ENCODE measurements at regions not wholly inside any gene's neighbourhood (a gene's known extent, or its start where the extent isn't known, plus 50 kb on each side); places are given as distances from the start of the nearest gene placed in this dataset.

DNA sequence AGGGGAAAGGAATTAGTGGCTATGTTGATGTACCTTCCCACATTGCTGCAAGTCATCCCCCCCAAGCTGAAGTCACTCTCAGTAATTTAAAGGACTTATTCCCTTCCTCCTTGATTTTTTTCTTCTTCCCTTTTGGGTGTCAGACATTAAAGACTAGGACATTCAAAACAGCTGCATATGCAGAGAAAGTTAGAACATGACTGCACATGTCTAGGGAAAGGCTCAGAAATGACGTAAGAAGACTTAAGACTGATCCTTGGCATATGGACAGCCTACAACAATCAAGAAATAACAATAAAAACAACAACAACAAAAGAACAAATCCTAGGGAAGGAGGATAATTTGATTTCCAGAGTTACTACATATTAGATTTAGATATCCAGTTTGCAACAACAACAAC is 997.5 kb downstream of the TLE4 start:
- no peaks in the 10 kb centered on the region for H3K9me3 ChIP-seq (replicated peaks; ENCODE audit: insufficient read depth, low read length)
- no peaks in the 10 kb centered on the region for H3K4me1 ChIP-seq (ENCODE audit: low read length)
- H3K4me2 ChIP-seq (ENCODE audit: low read depth, low read length): no peak overlapping the region
- H3K27ac ChIP-seq (ENCODE audit: low read length): no peak overlapping the region
- TF ChIP-seq EZH2 (optimal IDR thresholded peaks at IDR 0.05; ENCODE audit: low read depth, low read length): no peak
- H4K20me1 ChIP-seq (ENCODE audit: insufficient read depth, low read length): no peaks in the 10 kb centered on the region
- no peaks in the 10 kb centered on the region for H3K36me3 ChIP-seq (replicated peaks; ENCODE audit: insufficient read depth, low read length)
- no peak overlapping the region for H2AFZ ChIP-seq (ENCODE audit: low read length)
- H3K4me3 ChIP-seq (ENCODE audit: low read length): no peak overlapping the region
- no peaks in the 10 kb centered on the region for H3K9me2 ChIP-seq (replicated peaks; ENCODE audit: insufficient read depth, low read length)
- H3K9ac ChIP-seq (ENCODE audit: low read length): no peak overlapping the region
- no peak for DNase-seq
- no peaks in the 10 kb centered on the region for H3F3A ChIP-seq (ENCODE audit: insufficient read depth, low read length)
- H3K27me3 ChIP-seq (replicated peaks; ENCODE audit: insufficient read depth, low read length): no peaks in the 10 kb centered on the region
- no peaks in the 10 kb centered on the region for H3K79me2 ChIP-seq (ENCODE audit: low read length)

DNA sequence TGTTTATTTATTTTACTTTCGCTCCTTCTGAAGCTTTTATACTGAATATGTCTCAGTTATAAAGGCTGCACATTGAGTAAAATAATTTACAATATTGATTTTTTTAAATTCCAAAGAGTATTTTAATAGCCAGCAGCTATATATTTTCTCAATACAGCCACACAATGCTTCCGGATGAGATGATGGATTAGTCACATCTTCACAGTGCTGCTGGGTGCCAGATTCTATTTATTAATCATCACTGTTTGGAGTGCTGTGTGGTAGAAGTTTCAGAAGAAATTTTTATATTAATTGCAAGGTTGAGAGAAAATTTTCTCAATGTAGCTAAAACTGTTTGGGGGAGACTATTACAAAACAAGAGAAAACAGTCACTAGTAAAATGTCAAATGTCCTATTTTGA is 989.8 kb downstream of the TLE4 start:
- no peak for DNase-seq
- H3K9me2 ChIP-seq (replicated peaks; ENCODE audit: insufficient read depth, low read length): no peaks in the 10 kb centered on the region
- TF ChIP-seq EZH2 (optimal IDR thresholded peaks at IDR 0.05; ENCODE audit: low read depth, low read length): no peak
- TF ChIP-seq, protein P1, sequence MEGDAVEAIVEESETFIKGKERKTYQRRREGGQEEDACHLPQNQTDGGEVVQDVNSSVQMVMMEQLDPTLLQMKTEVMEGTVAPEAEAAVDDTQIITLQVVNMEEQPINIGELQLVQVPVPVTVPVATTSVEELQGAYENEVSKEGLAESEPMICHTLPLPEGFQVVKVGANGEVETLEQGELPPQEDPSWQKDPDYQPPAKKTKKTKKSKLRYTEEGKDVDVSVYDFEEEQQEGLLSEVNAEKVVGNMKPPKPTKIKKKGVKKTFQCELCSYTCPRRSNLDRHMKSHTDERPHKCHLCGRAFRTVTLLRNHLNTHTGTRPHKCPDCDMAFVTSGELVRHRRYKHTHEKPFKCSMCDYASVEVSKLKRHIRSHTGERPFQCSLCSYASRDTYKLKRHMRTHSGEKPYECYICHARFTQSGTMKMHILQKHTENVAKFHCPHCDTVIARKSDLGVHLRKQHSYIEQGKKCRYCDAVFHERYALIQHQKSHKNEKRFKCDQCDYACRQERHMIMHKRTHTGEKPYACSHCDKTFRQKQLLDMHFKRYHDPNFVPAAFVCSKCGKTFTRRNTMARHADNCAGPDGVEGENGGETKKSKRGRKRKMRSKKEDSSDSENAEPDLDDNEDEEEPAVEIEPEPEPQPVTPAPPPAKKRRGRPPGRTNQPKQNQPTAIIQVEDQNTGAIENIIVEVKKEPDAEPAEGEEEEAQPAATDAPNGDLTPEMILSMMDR (IDR thresholded peaks at IDR 0.05; ENCODE audit: low read length): no peak
- TF ChIP-seq EZH2phosphoT487 (IDR thresholded peaks at IDR 0.05; ENCODE audit: low read length): no peak
- H4K20me1 ChIP-seq (ENCODE audit: insufficient read depth, low read length): no peaks in the 10 kb centered on the region
- no peak overlapping the region for H3K4me2 ChIP-seq (ENCODE audit: low read depth, low read length)
- no peaks in the 10 kb centered on the region for H3K27me3 ChIP-seq (replicated peaks; ENCODE audit: insufficient read depth, low read length)
- H3K9me3 ChIP-seq (replicated peaks; ENCODE audit: insufficient read depth, low read length): no peaks in the 10 kb centered on the region
- H3K9ac ChIP-seq (ENCODE audit: low read length): no peak overlapping the region
- no peaks in the 10 kb centered on the region for H3K36me3 ChIP-seq (replicated peaks; ENCODE audit: insufficient read depth, low read length)
- H3K4me1 ChIP-seq (ENCODE audit: low read length): no peaks in the 10 kb centered on the region
- H3K27ac ChIP-seq (ENCODE audit: low read length): no peak overlapping the region
- H3F3A ChIP-seq (ENCODE audit: insufficient read depth, low read length): no peaks in the 10 kb centered on the region
- H2AFZ ChIP-seq (ENCODE audit: low read length): no peak overlapping the region
- no peak overlapping the region for H3K4me3 ChIP-seq (ENCODE audit: low read length)
- no peaks in the 10 kb centered on the region for H3K79me2 ChIP-seq (ENCODE audit: low read length)

DNA sequence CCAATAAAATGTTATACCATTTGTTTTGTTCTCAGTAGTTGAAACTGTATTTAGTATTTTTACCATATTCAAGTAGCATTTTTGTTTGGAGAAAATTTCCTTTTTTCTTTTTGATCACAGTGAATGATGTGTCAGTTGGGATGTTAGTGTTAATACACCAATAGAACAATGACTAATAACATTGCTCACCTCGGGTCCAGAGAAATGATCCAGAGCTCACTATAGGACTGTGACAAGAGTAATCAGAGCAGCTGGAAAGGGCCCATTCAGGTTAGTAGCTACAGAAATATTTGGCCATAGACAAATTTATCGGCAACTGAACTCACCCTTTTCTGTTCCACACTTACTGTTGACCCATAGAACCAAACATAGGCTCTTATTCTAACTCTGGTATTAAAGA is 989.2 kb downstream of the TLE4 start:
- H3F3A ChIP-seq (ENCODE audit: insufficient read depth, low read length): no peaks in the 10 kb centered on the region
- no peak overlapping the region for H3K27ac ChIP-seq (ENCODE audit: low read length)
- no peaks in the 10 kb centered on the region for H3K9me3 ChIP-seq (replicated peaks; ENCODE audit: insufficient read depth, low read length)
- H4K20me1 ChIP-seq (ENCODE audit: insufficient read depth, low read length): no peaks in the 10 kb centered on the region
- no peaks in the 10 kb centered on the region for H3K9me2 ChIP-seq (replicated peaks; ENCODE audit: insufficient read depth, low read length)
- no peak overlapping the region for H3K4me2 ChIP-seq (ENCODE audit: low read depth, low read length)
- H3K4me1 ChIP-seq (ENCODE audit: low read length): no peaks in the 10 kb centered on the region
- H3K79me2 ChIP-seq (ENCODE audit: low read length): no peaks in the 10 kb centered on the region
- H2AFZ ChIP-seq (ENCODE audit: low read length): no peak overlapping the region
- no peak overlapping the region for H3K4me3 ChIP-seq (ENCODE audit: low read length)
- no peaks in the 10 kb centered on the region for H3K36me3 ChIP-seq (replicated peaks; ENCODE audit: insufficient read depth, low read length)
- TF ChIP-seq, protein P1 (IDR thresholded peaks at IDR 0.05; ENCODE audit: low read length): no peak
- TF ChIP-seq EZH2phosphoT487 (IDR thresholded peaks at IDR 0.05; ENCODE audit: low read length) (no peak), EZH2 (optimal IDR thresholded peaks at IDR 0.05; ENCODE audit: low read depth, low read length) (no peak)
- DNase-seq: no peak
- H3K9ac ChIP-seq (ENCODE audit: low read length): no peak overlapping the region
- no peaks in the 10 kb centered on the region for H3K27me3 ChIP-seq (replicated peaks; ENCODE audit: insufficient read depth, low read length)

DNA sequence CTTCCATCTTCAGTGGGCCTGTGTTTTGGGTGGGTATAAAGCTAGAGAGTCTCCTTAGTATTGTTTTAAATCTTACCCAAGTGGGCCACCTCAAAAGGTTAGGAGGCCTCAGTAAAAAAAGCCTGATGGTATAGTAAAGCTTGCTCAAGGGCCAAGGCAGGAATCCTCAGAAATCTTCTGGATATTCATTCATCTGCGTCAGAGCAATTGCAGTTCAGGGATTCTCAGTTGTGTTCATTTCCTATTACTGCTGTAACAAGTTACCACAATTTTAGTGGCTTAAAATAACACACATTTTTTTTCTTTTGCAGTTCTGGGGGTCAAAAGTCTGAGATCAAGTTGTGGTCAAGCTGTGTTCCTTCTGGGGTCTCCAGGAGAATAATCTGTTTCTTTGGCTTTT is 985.5 kb downstream of the TLE4 start:
- H3F3A ChIP-seq (ENCODE audit: insufficient read depth, low read length): no peaks in the 10 kb centered on the region
- H2AFZ ChIP-seq (ENCODE audit: low read length): no peak overlapping the region
- no peaks in the 10 kb centered on the region for H3K9me3 ChIP-seq (replicated peaks; ENCODE audit: insufficient read depth, low read length)
- no peak for DNase-seq
- no peaks in the 10 kb centered on the region for H3K27me3 ChIP-seq (replicated peaks; ENCODE audit: insufficient read depth, low read length)
- H3K27ac ChIP-seq (ENCODE audit: low read length): no peak overlapping the region
- no peaks in the 10 kb centered on the region for H3K4me1 ChIP-seq (ENCODE audit: low read length)
- H3K9me2 ChIP-seq (replicated peaks; ENCODE audit: insufficient read depth, low read length): no peaks in the 10 kb centered on the region
- no peaks in the 10 kb centered on the region for H4K20me1 ChIP-seq (ENCODE audit: insufficient read depth, low read length)
- no peak for TF ChIP-seq EZH2phosphoT487 (IDR thresholded peaks at IDR 0.05; ENCODE audit: low read length)
- TF ChIP-seq, protein P1 (IDR thresholded peaks at IDR 0.05; ENCODE audit: low read length): no peak
- no peak for TF ChIP-seq EZH2 (optimal IDR thresholded peaks at IDR 0.05; ENCODE audit: low read depth, low read length)
- H3K36me3 ChIP-seq (replicated peaks; ENCODE audit: insufficient read depth, low read length): no peaks in the 10 kb centered on the region
- H3K9ac ChIP-seq (ENCODE audit: low read length): no peak overlapping the region
- H3K4me3 ChIP-seq (ENCODE audit: low read length): no peak overlapping the region
- H3K79me2 ChIP-seq (ENCODE audit: low read length): no peaks in the 10 kb centered on the region
- no peak overlapping the region for H3K4me2 ChIP-seq (ENCODE audit: low read depth, low read length)
